Activated T-cell treated with anti-CD3 and anti-CD28 coated beads, Interleukin-2, amount 50 U/mL, for 72 hours (primary cell): ENCODE measurements at regions not wholly inside any gene's neighbourhood (a gene's known extent, or its start where the extent isn't known, plus 50 kb on each side); places are given as distances from the start of the nearest gene placed in this dataset.

ENCODE experiments used
- ATAC-seq, 2 donors: fragments of 150-1000 bp; cut with Tn5 transposase; replicated peaks in 1 of 2; 2 replicates each; pipeline ENCODE4 v1.10.0; 2021; ENCODE audit warnings: moderate library complexity in 2 of 2, mild to moderate bottlenecking in 1 of 2
- DNase-seq, 2 donors: peaks; one replicate each; pipeline ENCODE4 v3.0.0; 2021 to 2022; ENCODE audit warnings: mixed read lengths in 1 of 2
- H3K27ac Mint-ChIP-seq: one replicate; pipeline ENCODE4 v1.8.0; 2022; ENCODE audit warnings: mild to moderate bottlenecking, moderate library complexity, mixed read lengths
- H3K27me3 Mint-ChIP-seq: one replicate; pipeline ENCODE4 v1.8.0; 2022; ENCODE audit warnings: low read depth, mixed read lengths
- H3K36me3 Mint-ChIP-seq, 2 donors: one replicate each; pipeline ENCODE4 v1.8.0; 2022; ENCODE audit warnings: mixed read lengths in 2 of 2, mild to moderate bottlenecking in 1 of 2; ENCODE audit not compliant: insufficient read depth in 2 of 2
- H3K4me1 Mint-ChIP-seq: one replicate; pipeline ENCODE4 v1.8.0; 2022; ENCODE audit warnings: low read depth, mixed read lengths
- H3K4me3 Mint-ChIP-seq, 2 donors: one replicate each; pipeline ENCODE4 v1.8.0; 2022; ENCODE audit warnings: mild to moderate bottlenecking in 2 of 2, mixed read lengths in 2 of 2, moderate library complexity in 2 of 2
- H3K9me3 Mint-ChIP-seq, 2 donors: one replicate each; pipeline ENCODE4 v1.8.0; 2022; ENCODE audit warnings: mixed read lengths in 2 of 2

DNA sequence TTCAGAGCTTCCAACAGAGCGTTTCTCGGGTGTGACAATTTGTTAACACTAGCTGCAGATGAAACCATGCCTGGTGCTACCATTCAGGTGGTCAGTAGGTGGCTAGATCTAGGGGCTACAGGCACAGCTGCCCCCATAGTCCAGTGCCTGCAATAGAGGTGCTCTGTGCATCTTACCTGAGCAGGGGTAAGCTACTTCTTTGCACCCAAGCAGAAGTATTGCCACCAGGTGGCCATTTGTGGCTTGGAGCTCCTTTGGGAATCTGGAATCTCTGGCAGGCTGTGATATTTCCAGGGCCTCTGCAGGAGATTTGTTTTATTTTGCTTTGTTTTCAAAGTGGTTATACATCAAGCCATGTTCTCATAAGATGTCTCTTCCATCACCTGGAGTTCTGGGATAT, 170.7 kb upstream of the PUDP start:
- Mint-ChIP-seq H3K27me3 (no peaks in the 10 kb centered on the region), H3K9me3 (peaks cover 0 to 1% of the 10 kb centered on the region in 2 donors), H3K4me3 (no peak overlapping the region), H3K27ac (no peak overlapping the region), H3K4me1 (no peaks in the 10 kb centered on the region), H3K36me3 (peaks cover 0 to under 1% of the 10 kb centered on the region in 2 donors)
- DNase-seq (no peak), ATAC-seq (no peak)

DNA sequence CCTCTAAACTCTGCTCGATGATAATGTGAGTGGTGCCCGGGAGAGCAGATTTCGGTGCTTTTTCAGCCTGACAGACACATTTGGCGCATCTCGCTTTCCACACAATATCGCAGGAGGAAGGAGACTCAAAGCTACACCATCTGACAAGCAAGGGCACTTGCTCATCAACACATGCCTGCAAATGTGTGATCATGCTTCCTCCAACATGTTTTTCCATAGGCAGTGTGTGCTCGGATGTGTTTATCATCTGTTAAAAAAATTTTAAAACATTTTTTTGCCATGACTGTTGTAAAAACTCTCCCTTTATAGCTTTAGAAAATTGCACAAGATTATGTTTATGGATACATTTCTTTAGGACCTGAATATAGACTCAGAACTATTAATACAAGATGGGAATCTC, 170.3 kb upstream of the PUDP start:
- Mint-ChIP-seq H3K27me3 (no peaks in the 10 kb centered on the region), H3K27ac (no peak overlapping the region), H3K36me3 (no peaks in the 10 kb centered on the region), H3K4me3 (no peak overlapping the region), H3K4me1 (no peaks in the 10 kb centered on the region), H3K9me3 (peaks cover 0 to 1% of the 10 kb centered on the region in 2 donors)
- DNase-seq (no peak), ATAC-seq (no peak)

DNA sequence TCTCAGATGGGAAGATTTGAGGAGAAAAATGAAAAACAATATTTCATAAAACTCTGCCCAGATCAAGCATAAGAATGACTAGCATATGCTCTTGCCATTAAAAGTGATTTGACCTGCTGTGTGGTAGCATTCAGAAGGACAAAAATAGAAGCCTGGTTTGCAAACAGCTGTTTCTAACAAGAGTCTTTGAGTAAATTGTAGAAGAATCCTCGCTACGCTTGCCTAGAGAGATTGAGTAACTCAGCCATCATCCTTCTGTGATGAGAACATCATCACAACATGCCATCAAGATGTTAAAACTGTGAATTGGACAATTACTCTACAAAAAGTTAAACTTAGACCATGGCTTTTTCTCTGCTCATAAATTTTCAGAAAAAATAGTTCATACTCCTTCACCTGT, 168.9 kb upstream of the PUDP start:
- no peak for ATAC-seq
- no peak overlapping the region for H3K4me3 Mint-ChIP-seq
- no peaks in the 10 kb centered on the region for H3K36me3 Mint-ChIP-seq

DNA sequence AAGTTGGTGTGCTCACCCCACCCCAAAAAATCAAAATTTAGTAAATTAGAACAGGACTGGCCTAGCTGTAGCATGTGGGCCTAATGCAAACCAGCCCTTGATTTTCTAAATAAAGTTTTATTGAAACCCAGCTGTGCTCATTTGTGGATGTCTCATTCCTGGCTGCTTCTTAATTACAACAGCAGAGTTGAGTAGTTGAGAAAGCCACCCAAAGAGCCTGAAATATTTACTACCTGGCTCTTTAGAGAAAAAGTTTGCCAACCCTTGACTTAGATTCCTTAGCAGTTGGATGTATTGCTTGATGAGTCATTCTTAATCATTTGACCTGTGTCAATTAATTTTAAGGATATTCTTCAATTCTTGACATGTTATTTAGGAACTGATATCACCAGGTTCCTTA, 168.3 kb upstream of the PUDP start:
- DNase-seq (no peak), ATAC-seq (no peak)
- no peak overlapping the region for H3K27ac Mint-ChIP-seq
- H3K4me3 Mint-ChIP-seq, result no peak overlapping the region
- H3K27me3 Mint-ChIP-seq, result no peaks in the 10 kb centered on the region
- H3K9me3 Mint-ChIP-seq, result peaks cover 2 to 3% of the 10 kb centered on the region in 2 donors
- H3K4me1 Mint-ChIP-seq, result no peaks in the 10 kb centered on the region
- H3K36me3 Mint-ChIP-seq, result no peaks in the 10 kb centered on the region

More for the DNA sequence above, 168.9 kb upstream of the PUDP start:
- no peak for DNase-seq
- peaks cover 2 to 3% of the 10 kb centered on the region in 2 donors for H3K9me3 Mint-ChIP-seq
- H3K4me1 Mint-ChIP-seq, result no peaks in the 10 kb centered on the region
- H3K27ac Mint-ChIP-seq, result no peak overlapping the region
- H3K27me3 Mint-ChIP-seq, result no peaks in the 10 kb centered on the region

DNA sequence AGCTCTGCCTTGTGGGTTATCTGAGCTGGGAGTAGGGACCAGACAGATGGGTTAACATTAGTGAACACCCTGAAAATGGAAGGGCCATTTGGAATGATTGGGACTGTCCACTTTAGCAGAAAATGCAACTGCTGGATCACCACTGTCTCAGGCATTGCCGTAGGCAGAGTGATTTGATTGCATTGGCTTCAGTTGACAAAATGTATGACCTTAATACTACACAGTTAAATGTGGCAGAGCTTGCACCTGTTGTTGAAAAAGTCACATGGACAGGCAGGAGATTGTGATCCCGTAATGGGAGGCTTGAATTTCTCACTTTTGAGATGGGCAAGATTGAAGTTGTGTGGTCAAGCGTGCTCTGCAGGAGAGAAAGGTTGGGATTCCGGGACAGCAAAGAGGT, 166.5 kb upstream of the PUDP start:
- DNase-seq, result no peak
- H3K36me3 Mint-ChIP-seq, result no peaks in the 10 kb centered on the region
- no peak overlapping the region for H3K4me3 Mint-ChIP-seq
- no peaks in the 10 kb centered on the region for H3K4me1 Mint-ChIP-seq
- ATAC-seq, result no peak
- no peak overlapping the region for H3K27ac Mint-ChIP-seq
- H3K9me3 Mint-ChIP-seq, result peaks cover 2 to 3% of the 10 kb centered on the region in 2 donors
- no peaks in the 10 kb centered on the region for H3K27me3 Mint-ChIP-seq

DNA sequence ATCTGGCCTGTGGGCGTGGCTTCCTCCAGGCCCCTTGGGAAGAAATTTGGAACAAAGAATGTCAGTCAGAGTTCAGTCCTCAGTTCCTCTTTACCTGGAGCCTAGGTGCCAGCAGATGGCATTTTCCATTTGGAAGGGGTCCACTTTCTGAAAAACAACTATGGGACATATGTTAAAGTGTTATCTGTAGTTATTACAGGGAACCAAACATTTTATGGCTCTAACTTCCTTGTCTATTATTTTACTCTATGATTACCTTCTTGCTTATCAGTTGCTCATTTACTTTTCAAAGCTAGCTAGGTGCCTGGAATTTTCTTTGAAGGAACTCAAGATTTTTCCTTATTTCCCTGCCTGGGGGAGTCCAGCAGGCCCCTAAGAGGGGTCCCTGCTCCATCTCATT, 159.8 kb upstream of the PUDP start:
- Mint-ChIP-seq H3K36me3 (peaks cover 0 to 2% of the 10 kb centered on the region in 2 donors), H3K4me1 (no peaks in the 10 kb centered on the region), H3K4me3 (no peak overlapping the region), H3K27ac (no peak overlapping the region), H3K9me3 (peaks cover 2% of the 10 kb centered on the region in 2 donors), H3K27me3 (no peaks in the 10 kb centered on the region)
- DNase-seq (no peak), ATAC-seq (no peak)

DNA sequence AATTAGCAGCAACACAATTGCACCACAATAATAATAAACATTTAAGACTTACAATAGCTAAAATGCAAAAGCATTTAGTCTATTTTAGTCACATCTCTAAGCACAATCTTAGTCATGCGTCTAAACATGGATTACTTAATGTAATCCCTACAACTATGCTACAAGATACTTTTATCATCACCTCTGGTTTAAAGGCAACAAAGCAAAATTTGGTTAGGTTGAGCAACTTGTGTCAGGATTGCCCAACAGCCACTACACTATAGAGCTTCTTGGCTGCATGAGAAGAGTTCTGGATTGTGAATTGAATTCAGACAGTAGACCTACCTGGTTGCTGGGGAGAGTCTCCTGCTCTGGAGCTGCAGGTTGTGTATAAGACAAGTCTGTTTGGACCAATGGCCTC, 146.5 kb upstream of the PUDP start:
- Mint-ChIP-seq H3K27ac (no peak overlapping the region), H3K4me3 (no peak overlapping the region), H3K9me3 (peaks cover 0 to 2% of the 10 kb centered on the region in 2 donors), H3K27me3 (no peaks in the 10 kb centered on the region), H3K4me1 (no peaks in the 10 kb centered on the region), H3K36me3 (peaks cover 0 to 2% of the 10 kb centered on the region in 2 donors)
- DNase-seq, result no peak
- no peak for ATAC-seq

DNA sequence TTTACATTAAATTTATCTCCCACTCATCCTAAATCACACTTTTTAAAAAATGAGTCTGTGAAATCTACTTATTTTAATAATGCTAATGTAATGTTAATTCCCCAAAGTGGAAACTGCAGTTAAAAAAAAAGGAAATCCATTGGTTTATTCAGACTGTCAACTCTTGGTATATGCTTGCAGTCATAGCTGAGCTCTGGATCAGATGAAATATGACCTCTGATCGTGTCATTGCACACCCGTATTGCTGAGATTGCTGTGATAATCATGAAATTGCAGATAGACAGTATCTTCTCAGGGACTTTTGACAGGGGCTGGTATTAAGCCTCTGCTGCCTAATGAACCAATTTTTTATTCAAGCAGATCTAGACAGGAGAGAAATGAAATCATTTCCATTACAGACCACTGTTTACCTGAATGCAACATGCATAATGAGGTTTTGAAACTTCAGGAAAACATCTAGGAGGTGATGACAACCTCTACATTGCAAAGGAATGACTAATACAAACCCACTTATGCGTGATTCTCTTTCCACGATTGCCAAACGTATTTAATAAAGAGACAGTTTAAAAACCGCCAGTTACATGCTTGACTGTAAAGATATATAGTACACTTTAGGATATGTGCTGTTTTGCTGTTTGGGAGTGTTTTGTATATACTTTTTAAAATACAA, 138.3 kb upstream of the PUDP start:
- H3K27ac Mint-ChIP-seq, result no peak overlapping the region
- no peaks in the 10 kb centered on the region for H3K36me3 Mint-ChIP-seq
- DNase-seq, result no peak
- no peak overlapping the region for H3K4me3 Mint-ChIP-seq
- no peak for ATAC-seq
- no peaks in the 10 kb centered on the region for H3K4me1 Mint-ChIP-seq
- no peaks in the 10 kb centered on the region for H3K27me3 Mint-ChIP-seq
- no peaks in the 10 kb centered on the region for H3K9me3 Mint-ChIP-seq

DNA sequence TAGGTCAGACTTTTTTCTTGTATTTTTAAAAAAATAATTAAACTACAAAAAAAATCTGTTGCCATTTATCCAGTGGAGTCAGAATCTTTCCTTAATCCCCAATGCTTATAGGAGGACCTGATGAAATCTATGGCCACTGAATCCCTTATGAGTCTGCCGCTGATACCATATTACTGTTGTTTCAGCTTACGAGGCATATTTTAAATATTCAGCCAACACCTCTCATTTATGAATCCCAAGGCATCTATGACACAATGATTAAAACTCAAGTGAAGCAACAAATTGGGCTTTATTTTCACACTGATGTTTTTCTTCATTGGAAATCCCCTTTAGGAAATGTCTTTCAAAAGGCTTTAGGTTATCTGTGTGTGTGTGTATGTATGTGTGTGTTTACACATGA, 137.8 kb upstream of the PUDP start:
- ATAC-seq, result no peak
- no peak overlapping the region for H3K4me3 Mint-ChIP-seq

DNA sequence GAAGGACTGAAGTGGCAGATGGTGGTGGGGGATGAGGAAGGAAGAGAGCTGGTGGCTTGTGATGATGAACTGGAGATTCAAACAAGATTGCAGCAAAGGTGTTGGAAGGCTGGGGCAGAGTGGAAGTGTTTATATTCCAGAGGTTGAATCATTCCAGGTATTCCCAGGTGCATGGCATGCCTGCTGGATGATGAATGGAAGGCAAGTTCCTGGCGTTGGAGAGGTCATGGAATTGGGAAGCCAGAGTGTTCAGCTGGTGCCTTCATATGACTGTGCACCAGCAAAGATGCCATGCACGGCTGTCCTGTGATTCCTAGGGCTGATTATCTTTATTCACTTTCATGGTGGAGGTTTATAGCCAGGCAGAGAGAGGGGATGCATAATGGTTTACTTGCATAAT, 135.8 kb upstream of the PUDP start:
- Mint-ChIP-seq H3K4me1 (no peaks in the 10 kb centered on the region), H3K36me3 (peaks cover 0 to 3% of the 10 kb centered on the region in 2 donors), H3K27me3 (no peaks in the 10 kb centered on the region), H3K4me3 (no peak overlapping the region), H3K9me3 (no peaks in the 10 kb centered on the region), H3K27ac (no peak overlapping the region)
- no peak for DNase-seq
- ATAC-seq, result no peak

More for the DNA sequence above, 137.8 kb upstream of the PUDP start:
- DNase-seq, result no peak
- H3K9me3 Mint-ChIP-seq, result no peaks in the 10 kb centered on the region
- H3K4me1 Mint-ChIP-seq, result no peaks in the 10 kb centered on the region
- no peaks in the 10 kb centered on the region for H3K27me3 Mint-ChIP-seq
- H3K36me3 Mint-ChIP-seq, result no peaks in the 10 kb centered on the region
- H3K27ac Mint-ChIP-seq, result no peak overlapping the region

DNA sequence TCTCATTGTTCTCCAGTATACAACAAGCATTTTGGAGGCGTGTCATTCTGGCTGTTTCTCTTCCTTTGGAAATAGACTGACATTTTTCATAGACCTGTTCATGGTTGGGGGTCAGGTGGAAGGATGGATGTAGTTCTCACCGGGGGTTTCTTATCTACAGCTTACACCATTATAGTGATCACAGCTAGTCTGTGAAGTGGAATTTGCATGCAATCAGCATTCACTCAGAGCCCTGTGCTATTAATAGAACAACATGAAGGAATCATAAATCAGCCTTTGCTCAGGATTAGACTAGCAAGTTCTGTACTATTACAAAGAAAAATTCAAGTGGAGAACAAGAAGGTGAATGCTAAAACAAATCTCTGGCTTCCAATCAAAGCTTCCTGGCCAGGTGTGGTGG, 132.6 kb upstream of the PUDP start:
- no peaks in the 10 kb centered on the region for H3K27me3 Mint-ChIP-seq
- DNase-seq, result no peak
- H3K4me1 Mint-ChIP-seq, result no peaks in the 10 kb centered on the region
- H3K36me3 Mint-ChIP-seq, result peaks cover 0 to 3% of the 10 kb centered on the region in 2 donors
- H3K27ac Mint-ChIP-seq, result no peak overlapping the region
- H3K9me3 Mint-ChIP-seq, result no peaks in the 10 kb centered on the region
- ATAC-seq, result no peak
- no peak overlapping the region for H3K4me3 Mint-ChIP-seq

DNA sequence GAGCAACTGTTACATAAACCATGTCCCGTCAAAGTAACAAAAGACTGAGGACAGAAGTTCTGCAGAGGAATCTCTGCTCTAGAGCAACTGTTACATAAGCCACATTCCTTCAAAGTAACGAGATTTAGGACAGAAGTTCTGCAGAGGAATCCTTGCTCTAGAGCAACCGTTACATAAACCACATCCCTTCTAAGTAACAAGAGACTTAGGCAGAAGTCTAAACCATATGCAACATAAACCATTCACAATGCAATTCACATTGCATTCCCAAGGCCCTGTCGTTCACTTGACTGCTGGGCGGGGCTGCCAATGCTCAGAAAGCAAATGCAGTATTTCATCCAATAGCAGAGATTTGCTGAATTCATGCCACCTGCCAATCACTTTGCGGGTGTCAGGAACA, 124.4 kb upstream of the PUDP start:
- H3K9me3 Mint-ChIP-seq, result no peaks in the 10 kb centered on the region
- no peaks in the 10 kb centered on the region for H3K27me3 Mint-ChIP-seq
- H3K4me1 Mint-ChIP-seq, result no peaks in the 10 kb centered on the region
- ATAC-seq (no peak), DNase-seq (no peak)
- no peak overlapping the region for H3K27ac Mint-ChIP-seq
- no peak overlapping the region for H3K4me3 Mint-ChIP-seq
- H3K36me3 Mint-ChIP-seq, result no peaks in the 10 kb centered on the region

DNA sequence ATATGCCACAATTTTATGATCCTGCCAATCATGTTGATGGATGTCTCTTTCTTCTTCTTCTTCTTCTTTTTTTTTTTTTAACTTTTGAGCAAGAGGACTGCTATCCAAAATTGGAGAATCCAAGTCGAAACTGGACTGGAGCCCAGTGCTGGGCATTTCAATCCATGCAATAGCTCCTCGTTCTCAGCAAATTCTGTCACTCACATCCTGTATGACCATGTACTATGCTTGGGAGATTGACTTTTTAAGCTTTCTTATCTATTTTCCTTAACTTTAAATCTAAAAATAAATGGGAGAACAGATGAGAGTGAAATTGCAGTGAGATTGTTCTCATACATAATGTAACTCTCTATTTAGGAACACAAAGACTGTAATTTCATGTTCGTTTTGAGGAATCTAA, 123.0 kb upstream of the PUDP start:
- DNase-seq (no peak), ATAC-seq (no peak)
- H3K36me3 Mint-ChIP-seq, result no peaks in the 10 kb centered on the region
- H3K27ac Mint-ChIP-seq, result no peak overlapping the region
- H3K4me1 Mint-ChIP-seq, result no peaks in the 10 kb centered on the region
- H3K4me3 Mint-ChIP-seq, result no peak overlapping the region
- no peaks in the 10 kb centered on the region for H3K9me3 Mint-ChIP-seq
- H3K27me3 Mint-ChIP-seq, result no peaks in the 10 kb centered on the region

DNA sequence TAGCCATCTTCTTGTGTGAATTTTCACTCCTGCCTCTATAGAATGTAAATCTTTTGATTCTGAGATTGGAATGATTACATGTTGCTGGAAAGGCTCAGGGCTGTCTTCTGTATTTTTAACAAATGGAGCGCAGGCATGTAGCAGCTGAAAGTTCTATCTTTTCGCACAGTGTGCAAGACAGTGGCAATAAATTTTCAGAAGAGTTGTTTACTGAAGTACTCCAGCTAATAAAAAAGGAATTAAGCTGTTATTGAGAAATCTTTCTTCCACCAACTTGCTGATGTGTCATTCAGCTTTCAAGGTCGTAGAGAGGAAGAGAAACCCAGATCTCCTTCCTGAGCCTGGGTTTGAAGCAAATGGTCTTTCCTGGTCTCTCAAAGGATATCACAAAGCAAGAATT, 122.0 kb upstream of the PUDP start:
- Mint-ChIP-seq H3K9me3 (no peaks in the 10 kb centered on the region), H3K4me1 (no peaks in the 10 kb centered on the region), H3K4me3 (no peak overlapping the region), H3K27ac (no peak overlapping the region), H3K27me3 (no peaks in the 10 kb centered on the region), H3K36me3 (no peaks in the 10 kb centered on the region)
- ATAC-seq, result no peak
- no peak for DNase-seq
